NCI-H524 (cell line): ENCODE measurements at regions not wholly inside any gene's neighbourhood (a gene's known extent, or its start where the extent isn't known, plus 50 kb on each side); places are given as distances from the start of the nearest gene placed in this dataset.
"Not testable (repeated sequence)": the region's sequence is repeated elsewhere in the genome, so short reads cannot be mapped to it uniquely, and the experiment has no call there.

Source experiments
- DNase-seq, 2 experiments: peaks; one replicate each; lab custom pipeline; 2025; lab: John Stamatoyannopoulos, UW

- DNase-seq: peak; percentile 36 to 72
Measured at GRCh38 chr1:105137543-105138457, 1388.1 kb downstream of the AMY1C start.

- DNase-seq: peak; percentile 87 to 94
Measured at GRCh38 chr1:105138458-105138893, 1388.8 kb downstream of the AMY1C start.

GRCh38 chr1:105172788-105173187, 1423.1 kb downstream of the AMY1C start:
- no peak for DNase-seq

- DNase-seq: no peak
Measured at GRCh38 chr1:105180789-105181188, 1431.1 kb downstream of the AMY1C start.

GRCh38 chr1:105204836-105205371, 1455.2 kb downstream of the AMY1C start:
- no peak for DNase-seq

GRCh38 chr1:105208581-105208980, 1458.9 kb downstream of the AMY1C start:
- no peak for DNase-seq

- DNase-seq: no peak
Measured at GRCh38 chr1:105210747-105211146, 1461.0 kb downstream of the AMY1C start.

GRCh38 chr1:105231378-105231777, 1481.7 kb downstream of the AMY1C start:
- DNase-seq: no peak

GRCh38 chr1:105243411-105243810, 1493.7 kb downstream of the AMY1C start:
- no peak for DNase-seq

GRCh38 chr1:105243969-105244368, 1494.3 kb downstream of the AMY1C start:
- DNase-seq: no peak

GRCh38 chr1:105254906-105255305, 1505.2 kb downstream of the AMY1C start:
- no peak for DNase-seq

GRCh38 chr1:105260001-105260400, 1510.3 kb downstream of the AMY1C start:
- no peak for DNase-seq

- DNase-seq: no peak
Measured at GRCh38 chr1:105270966-105271365, 1521.3 kb downstream of the AMY1C start.

- DNase-seq: not testable (repeated sequence)
Measured at GRCh38 chr1:105272376-105272775, 1522.7 kb downstream of the AMY1C start.

- DNase-seq: no peak
Measured at GRCh38 chr1:105294838-105295237, 1545.1 kb downstream of the AMY1C start.

GRCh38 chr1:105310063-105310462, 1560.4 kb downstream of the AMY1C start:
- DNase-seq: no peak

GRCh38 chr1:105317976-105318375, 1568.3 kb downstream of the AMY1C start:
- DNase-seq: no peak

GRCh38 chr1:105326886-105327285, 1577.2 kb downstream of the AMY1C start:
- DNase-seq: no peak

- peak; percentile 71 to 88 for DNase-seq
Measured at GRCh38 chr1:105337420-105337819, 1587.7 kb downstream of the AMY1C start.

- no peak for DNase-seq
Measured at GRCh38 chr1:105343317-105343716, 1593.6 kb downstream of the AMY1C start.

GRCh38 chr1:105359457-105359856, 1609.8 kb downstream of the AMY1C start:
- no peak for DNase-seq

GRCh38 chr1:105362438-105362837, 1612.7 kb downstream of the AMY1C start:
- no peak for DNase-seq

- DNase-seq: no peak
Measured at GRCh38 chr1:105368446-105368845, 1618.7 kb downstream of the AMY1C start.
